ENCODE measurements at regions not wholly inside any gene's neighbourhood (a gene's known extent, or its start where the extent isn't known, plus 50 kb on each side); places are given as distances from the start of the nearest gene placed in this dataset.

GRCh38 chr7:31261341-31261740 is 79.2 kb downstream of the NEUROD6 start:
- Histone ChIP-seq H4K20me1 (ENCODE audit: insufficient read depth, low read length) (no peaks in the 10 kb centered on the region), H3K27me3 (ENCODE audit: insufficient read depth, low read length) (no peaks in the 10 kb centered on the region), H3K4me1 (ENCODE audit: insufficient read depth, low read length) (no peaks in the 10 kb centered on the region), H3K79me2 (ENCODE audit: insufficient read depth, low read length) (no peaks in the 10 kb centered on the region), H2AFZ (ENCODE audit: low read length) (no peak overlapping the region), H3K9me3 (ENCODE audit: low read depth, low read length) (no peaks in the 10 kb centered on the region), H3K27ac (ENCODE audit: low read depth, low read length) (no peak overlapping the region), H3K4me3 (ENCODE audit: insufficient read depth, low read length) (no peak overlapping the region), H3K4me2 (ENCODE audit: insufficient read depth, low read length) (no peak overlapping the region), H3K36me3 (ENCODE audit: insufficient read depth, low read length) (no peaks in the 10 kb centered on the region)
- DNase-seq (ENCODE audit: insufficient read length, low spot score, missing footprints): no peak
- no peak for TF ChIP-seq CTCF (IDR thresholded peaks at IDR 0.05; ENCODE audit: extremely low read depth, low read depth, low read length)

- H3K36me3 ChIP-seq (ENCODE audit: insufficient read depth, low read length): no peaks in the 10 kb centered on the region
- no peak for DNase-seq (ENCODE audit: insufficient read length, low spot score, missing footprints)
- no peaks in the 10 kb centered on the region for H3K27me3 ChIP-seq (ENCODE audit: insufficient read depth, low read length)
- H2AFZ ChIP-seq (ENCODE audit: low read length): no peak overlapping the region
- H3K4me2 ChIP-seq (ENCODE audit: insufficient read depth, low read length): no peak overlapping the region
- H3K4me3 ChIP-seq (ENCODE audit: insufficient read depth, low read length): no peak overlapping the region
- H3K9me3 ChIP-seq (ENCODE audit: low read depth, low read length): no peaks in the 10 kb centered on the region
- H3K4me1 ChIP-seq (ENCODE audit: insufficient read depth, low read length): no peaks in the 10 kb centered on the region
- TF ChIP-seq CTCF (IDR thresholded peaks at IDR 0.05; ENCODE audit: extremely low read depth, low read depth, low read length): no peak
- no peaks in the 10 kb centered on the region for H4K20me1 ChIP-seq (ENCODE audit: insufficient read depth, low read length)
- no peaks in the 10 kb centered on the region for H3K79me2 ChIP-seq (ENCODE audit: insufficient read depth, low read length)
- no peak overlapping the region for H3K27ac ChIP-seq (ENCODE audit: low read depth, low read length)
Observed at GRCh38 chr7:31260851-31261250, 79.7 kb downstream of the NEUROD6 start.

GRCh38 chr7:31258391-31258790 is 82.1 kb downstream of the NEUROD6 start:
- Histone ChIP-seq H3K36me3 (ENCODE audit: insufficient read depth, low read length) (no peaks in the 10 kb centered on the region), H3K79me2 (ENCODE audit: insufficient read depth, low read length) (no peaks in the 10 kb centered on the region), H3K27ac (ENCODE audit: low read depth, low read length) (no peak overlapping the region), H3K4me3 (ENCODE audit: insufficient read depth, low read length) (no peak overlapping the region), H3K4me1 (ENCODE audit: insufficient read depth, low read length) (no peaks in the 10 kb centered on the region), H3K27me3 (ENCODE audit: insufficient read depth, low read length) (no peaks in the 10 kb centered on the region), H3K4me2 (ENCODE audit: insufficient read depth, low read length) (no peak overlapping the region), H4K20me1 (ENCODE audit: insufficient read depth, low read length) (no peaks in the 10 kb centered on the region), H3K9me3 (ENCODE audit: low read depth, low read length) (no peaks in the 10 kb centered on the region), H2AFZ (ENCODE audit: low read length) (no peak overlapping the region)
- no peak for DNase-seq (ENCODE audit: insufficient read length, low spot score, missing footprints)
- TF ChIP-seq CTCF (IDR thresholded peaks at IDR 0.05; ENCODE audit: extremely low read depth, low read depth, low read length): no peak

GRCh38 chr7:31256506-31256905 is 84.0 kb downstream of the NEUROD6 start:
- H4K20me1 ChIP-seq (ENCODE audit: insufficient read depth, low read length): no peaks in the 10 kb centered on the region
- H3K4me2 ChIP-seq (ENCODE audit: insufficient read depth, low read length): no peak overlapping the region
- H3K4me3 ChIP-seq (ENCODE audit: insufficient read depth, low read length): no peak overlapping the region
- DNase-seq (ENCODE audit: insufficient read length, low spot score, missing footprints): no peak
- no peak overlapping the region for H3K27ac ChIP-seq (ENCODE audit: low read depth, low read length)
- no peak overlapping the region for H2AFZ ChIP-seq (ENCODE audit: low read length)
- no peaks in the 10 kb centered on the region for H3K4me1 ChIP-seq (ENCODE audit: insufficient read depth, low read length)
- H3K9me3 ChIP-seq (ENCODE audit: low read depth, low read length): no peaks in the 10 kb centered on the region
- no peaks in the 10 kb centered on the region for H3K36me3 ChIP-seq (ENCODE audit: insufficient read depth, low read length)
- no peak for TF ChIP-seq CTCF (IDR thresholded peaks at IDR 0.05; ENCODE audit: extremely low read depth, low read depth, low read length)
- no peaks in the 10 kb centered on the region for H3K27me3 ChIP-seq (ENCODE audit: insufficient read depth, low read length)
- H3K79me2 ChIP-seq (ENCODE audit: insufficient read depth, low read length): no peaks in the 10 kb centered on the region
